Testis (tissue), 2 donors: ENCODE measurements at regions not wholly inside any gene's neighbourhood (a gene's known extent, or its start where the extent isn't known, plus 50 kb on each side); places are given as distances from the start of the nearest gene placed in this dataset.

ENCODE experiments used
- CTCF ChIP-seq, 3 experiments: fragments of 450-650 bp in 2 of 3; fragments of 200-600 bp in 1 of 3; sonication (generic) in 1 of 3; IDR thresholded peaks; one replicate each; pipeline ENCODE4 v1.5.1; 2016 to 2019; ENCODE audit warnings: antibody characterized with exemption in 3 of 3, mild to moderate bottlenecking in 2 of 3, moderate library complexity in 1 of 3
- POLR2A ChIP-seq: fragments of 450-650 bp; IDR thresholded peaks from one replicate; pipeline ENCODE4 v1.6.1; 2017; ENCODE audit warnings: antibody characterized with exemption, mild to moderate bottlenecking, moderate library complexity

DNA sequence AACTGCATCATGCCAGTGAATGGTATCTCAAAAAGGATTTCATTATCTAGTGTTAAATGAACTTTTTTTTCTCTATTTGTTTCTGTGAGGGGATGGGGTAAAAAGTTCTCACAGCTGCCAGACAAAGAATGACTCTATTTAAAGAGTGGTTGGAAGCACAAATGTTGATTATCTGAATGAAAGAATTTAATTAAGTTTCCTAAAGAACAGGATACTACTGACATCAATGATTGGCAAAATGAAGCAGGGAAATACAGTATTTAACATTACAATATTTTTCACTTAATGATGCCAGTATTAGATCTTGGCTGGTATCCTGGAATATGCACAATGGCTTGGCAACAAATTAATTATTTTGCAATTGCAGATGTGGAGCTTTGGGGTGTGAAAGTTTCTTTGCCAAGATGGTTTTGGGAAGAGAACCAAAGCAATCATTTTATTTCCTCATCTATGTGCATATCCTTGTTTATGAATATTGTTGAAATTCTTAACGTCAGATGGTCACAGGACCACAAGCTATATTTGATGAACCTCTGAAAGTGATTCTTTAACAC, 336.8 kb downstream of the ARL4A start:
- TF ChIP-seq CTCF (IDR thresholded peaks at IDR 0.05) (no peak), POLR2A (no peak)
